ENCODE measurements at regions not wholly inside any gene's neighbourhood (a gene's known extent, or its start where the extent isn't known, plus 50 kb on each side); places are given as distances from the start of the nearest gene placed in this dataset.
"Not testable (repeated sequence)": the region's sequence is repeated elsewhere in the genome, so short reads cannot be mapped to it uniquely, and the experiment has no call there.

GRCh38 chr22:11302427-11302826 is 4225.6 kb upstream of the OR11H1 start:
- H3K9ac ChIP-seq (ENCODE audit: insufficient read depth in 1 of 2, low read length in 2 of 2); DNase-seq; H3K4me3 ChIP-seq; ATAC-seq (ENCODE audit: insufficient read depth, low FRiP score); H3K27me3 ChIP-seq (ENCODE audit: control insufficient read depth in 3 of 3, insufficient read depth in 3 of 3, low read length in 2 of 3); H3K36me3 ChIP-seq (ENCODE audit: control insufficient read depth in 4 of 4, insufficient read depth in 4 of 4, low read length in 4 of 4); H3K27ac ChIP-seq (ENCODE audit: low read depth in 1 of 2, low read length in 1 of 2); H3K4me1 ChIP-seq (ENCODE audit: control insufficient read depth in 5 of 5, insufficient read depth in 5 of 5, low read length in 5 of 5): not testable (repeated sequence)
- WGBS, 2 donors: 76 to 77% methylated on average over 7 of the region's 7 CpGs
- H3K9me3 ChIP-seq (ENCODE audit: control insufficient read depth in 4 of 4, insufficient read depth in 3 of 4, low read length in 3 of 4): peaks cover 0 to 18% (median 9%) of the 10 kb centered on the region in 4 donors

- H3K4me1 ChIP-seq (ENCODE audit: control insufficient read depth in 5 of 5, insufficient read depth in 5 of 5, low read length in 5 of 5); DNase-seq; H3K9ac ChIP-seq (ENCODE audit: insufficient read depth in 1 of 2, low read length in 2 of 2); H3K27ac ChIP-seq (ENCODE audit: low read depth in 1 of 2, low read length in 1 of 2); ATAC-seq (ENCODE audit: insufficient read depth, low FRiP score); H3K27me3 ChIP-seq (ENCODE audit: control insufficient read depth in 3 of 3, insufficient read depth in 3 of 3, low read length in 2 of 3); H3K36me3 ChIP-seq (ENCODE audit: control insufficient read depth in 4 of 4, insufficient read depth in 4 of 4, low read length in 4 of 4); H3K4me3 ChIP-seq: not testable (repeated sequence)
- peaks cover 0 to 18% (median 10%) of the 10 kb centered on the region in 4 donors for H3K9me3 ChIP-seq (ENCODE audit: control insufficient read depth in 4 of 4, insufficient read depth in 3 of 4, low read length in 3 of 4)
- 33% methylated on average over 1 of the region's 1 CpG for whole genome bisulfite sequencing, 2 donors
Observed at GRCh38 chr22:11302904-11303303, 4225.1 kb upstream of the OR11H1 start.

- WGBS, 2 donors: 79 to 84% methylated on average over 7 of the region's 7 CpGs
Observed at GRCh38 chr22:11305179-11305578, 4222.8 kb upstream of the OR11H1 start.

GRCh38 chr22:11306933-11307518 is 4221.0 kb upstream of the OR11H1 start:
- not testable (repeated sequence) for H3K4me1 ChIP-seq (ENCODE audit: control insufficient read depth in 5 of 5, insufficient read depth in 5 of 5, low read length in 5 of 5); H3K36me3 ChIP-seq (ENCODE audit: control insufficient read depth in 4 of 4, insufficient read depth in 4 of 4, low read length in 4 of 4); H3K9ac ChIP-seq (ENCODE audit: insufficient read depth in 1 of 2, low read length in 2 of 2); H3K27ac ChIP-seq (ENCODE audit: low read depth in 1 of 2, low read length in 1 of 2); H3K4me3 ChIP-seq; ATAC-seq (ENCODE audit: insufficient read depth, low FRiP score); H3K27me3 ChIP-seq (ENCODE audit: control insufficient read depth in 3 of 3, insufficient read depth in 3 of 3, low read length in 2 of 3); DNase-seq
- peaks cover 0 to 29% (median 14%) of the 10 kb centered on the region in 4 donors for H3K9me3 ChIP-seq (ENCODE audit: control insufficient read depth in 4 of 4, insufficient read depth in 3 of 4, low read length in 3 of 4)
- WGBS, 2 donors: 67 to 80% methylated on average over 6 of the region's 6 CpGs

More at GRCh38 chr22:11305179-11305578, 4222.8 kb upstream of the OR11H1 start:
- H3K27me3 ChIP-seq (ENCODE audit: control insufficient read depth in 3 of 3, insufficient read depth in 3 of 3, low read length in 2 of 3); DNase-seq; H3K9ac ChIP-seq (ENCODE audit: insufficient read depth in 1 of 2, low read length in 2 of 2); H3K36me3 ChIP-seq (ENCODE audit: control insufficient read depth in 4 of 4, insufficient read depth in 4 of 4, low read length in 4 of 4); ATAC-seq (ENCODE audit: insufficient read depth, low FRiP score); H3K4me3 ChIP-seq; H3K27ac ChIP-seq (ENCODE audit: low read depth in 1 of 2, low read length in 1 of 2); H3K4me1 ChIP-seq (ENCODE audit: control insufficient read depth in 5 of 5, insufficient read depth in 5 of 5, low read length in 5 of 5): not testable (repeated sequence)
- H3K9me3 ChIP-seq (ENCODE audit: control insufficient read depth in 4 of 4, insufficient read depth in 3 of 4, low read length in 3 of 4): peaks cover 0 to 30% (median 11%) of the 10 kb centered on the region in 4 donors

GRCh38 chr22:11307998-11308397 is 4220.0 kb upstream of the OR11H1 start:
- DNase-seq (no peak), ATAC-seq (ENCODE audit: insufficient read depth, low FRiP score) (no peak)
- H3K4me1 ChIP-seq (ENCODE audit: control insufficient read depth in 5 of 5, insufficient read depth in 5 of 5, low read length in 5 of 5): no peaks in the 10 kb centered on the region
- peaks cover 0 to 33% (median 13%) of the 10 kb centered on the region in 4 donors for H3K9me3 ChIP-seq (ENCODE audit: control insufficient read depth in 4 of 4, insufficient read depth in 3 of 4, low read length in 3 of 4)
- no peaks in the 10 kb centered on the region for H3K27me3 ChIP-seq (ENCODE audit: control insufficient read depth in 3 of 3, insufficient read depth in 3 of 3, low read length in 2 of 3)
- H3K36me3 ChIP-seq (ENCODE audit: control insufficient read depth in 4 of 4, insufficient read depth in 4 of 4, low read length in 4 of 4): no peaks in the 10 kb centered on the region
- WGBS, 2 donors: 82 to 83% methylated on average over 16 of the region's 16 CpGs
- no peak for TF ChIP-seq CTCF (IDR thresholded peaks at IDR 0.05; ENCODE audit: control extremely low read depth, extremely low read depth)
- no peak overlapping the region for H3K27ac ChIP-seq (ENCODE audit: low read depth in 1 of 2, low read length in 1 of 2)
- H3K4me3 ChIP-seq: no peak overlapping the region
- H3K9ac ChIP-seq (ENCODE audit: insufficient read depth in 1 of 2, low read length in 2 of 2): no peak overlapping the region

GRCh38 chr22:11309777-11310176 is 4218.2 kb upstream of the OR11H1 start:
- not testable (repeated sequence) for H3K27ac ChIP-seq (ENCODE audit: low read depth in 1 of 2, low read length in 1 of 2); H3K4me3 ChIP-seq; H3K4me1 ChIP-seq (ENCODE audit: control insufficient read depth in 5 of 5, insufficient read depth in 5 of 5, low read length in 5 of 5); H3K36me3 ChIP-seq (ENCODE audit: control insufficient read depth in 4 of 4, insufficient read depth in 4 of 4, low read length in 4 of 4); ATAC-seq (ENCODE audit: insufficient read depth, low FRiP score); H3K27me3 ChIP-seq (ENCODE audit: control insufficient read depth in 3 of 3, insufficient read depth in 3 of 3, low read length in 2 of 3); H3K9ac ChIP-seq (ENCODE audit: insufficient read depth in 1 of 2, low read length in 2 of 2); DNase-seq
- WGBS, 2 donors: 61 to 62% methylated on average over 4 of the region's 4 CpGs
- peaks cover 0 to 35% (median 13%) of the 10 kb centered on the region in 4 donors for H3K9me3 ChIP-seq (ENCODE audit: control insufficient read depth in 4 of 4, insufficient read depth in 3 of 4, low read length in 3 of 4)

GRCh38 chr22:11310647-11311046 is 4217.3 kb upstream of the OR11H1 start:
- H3K36me3 ChIP-seq (ENCODE audit: control insufficient read depth in 4 of 4, insufficient read depth in 4 of 4, low read length in 4 of 4); ATAC-seq (ENCODE audit: insufficient read depth, low FRiP score); H3K4me3 ChIP-seq; H3K27ac ChIP-seq (ENCODE audit: low read depth in 1 of 2, low read length in 1 of 2); H3K9ac ChIP-seq (ENCODE audit: insufficient read depth in 1 of 2, low read length in 2 of 2); H3K4me1 ChIP-seq (ENCODE audit: control insufficient read depth in 5 of 5, insufficient read depth in 5 of 5, low read length in 5 of 5); H3K27me3 ChIP-seq (ENCODE audit: control insufficient read depth in 3 of 3, insufficient read depth in 3 of 3, low read length in 2 of 3); DNase-seq: not testable (repeated sequence)
- 51 to 53% methylated on average over 3 of the region's 3 CpGs for WGBS, 2 donors
- peaks cover 0 to 30% (median 12%) of the 10 kb centered on the region in 4 donors for H3K9me3 ChIP-seq (ENCODE audit: control insufficient read depth in 4 of 4, insufficient read depth in 3 of 4, low read length in 3 of 4)
